Muscle layer of colon (tissue), 2 donors: ENCODE measurements at regions not wholly inside any gene's neighbourhood (a gene's known extent, or its start where the extent isn't known, plus 50 kb on each side); places are given as distances from the start of the nearest gene placed in this dataset.

ENCODE experiments used
- H3K27ac ChIP-seq: one replicate; pipeline ENCODE4 v1.7.0; 2013; ENCODE audit warnings: low read depth, mild to moderate bottlenecking, low read length, moderate library complexity
- H3K27me3 ChIP-seq, 2 donors: one replicate each; pipeline ENCODE4 v1.7.0; 2013; ENCODE audit warnings: low read length in 2 of 2, mild to moderate bottlenecking in 2 of 2; ENCODE audit not compliant: insufficient read depth in 2 of 2, control insufficient read depth in 1 of 2
- H3K36me3 ChIP-seq: one replicate; pipeline ENCODE4 v1.7.0; 2013; ENCODE audit warnings: mild to moderate bottlenecking, low read length; ENCODE audit not compliant: insufficient read depth
- H3K4me1 ChIP-seq: one replicate; pipeline ENCODE4 v1.7.0; 2013; ENCODE audit warnings: mild to moderate bottlenecking, low read length; ENCODE audit not compliant: insufficient read depth
- H3K4me3 ChIP-seq, 2 donors: one replicate each; pipeline ENCODE4 v1.7.0; 2013; ENCODE audit warnings: low read length in 2 of 2, low read depth in 1 of 2, mild to moderate bottlenecking in 1 of 2, moderate library complexity in 1 of 2
- H3K9ac ChIP-seq: one replicate; pipeline ENCODE4 v1.7.0; 2013; ENCODE audit warnings: low read length
- H3K9me3 ChIP-seq: one replicate; pipeline ENCODE4 v1.7.0; 2013; ENCODE audit warnings: mild to moderate bottlenecking, low read length
- donor health status: abdominal sarcoma.
- donor health status: Adenocarcinoma of cecum.

DNA sequence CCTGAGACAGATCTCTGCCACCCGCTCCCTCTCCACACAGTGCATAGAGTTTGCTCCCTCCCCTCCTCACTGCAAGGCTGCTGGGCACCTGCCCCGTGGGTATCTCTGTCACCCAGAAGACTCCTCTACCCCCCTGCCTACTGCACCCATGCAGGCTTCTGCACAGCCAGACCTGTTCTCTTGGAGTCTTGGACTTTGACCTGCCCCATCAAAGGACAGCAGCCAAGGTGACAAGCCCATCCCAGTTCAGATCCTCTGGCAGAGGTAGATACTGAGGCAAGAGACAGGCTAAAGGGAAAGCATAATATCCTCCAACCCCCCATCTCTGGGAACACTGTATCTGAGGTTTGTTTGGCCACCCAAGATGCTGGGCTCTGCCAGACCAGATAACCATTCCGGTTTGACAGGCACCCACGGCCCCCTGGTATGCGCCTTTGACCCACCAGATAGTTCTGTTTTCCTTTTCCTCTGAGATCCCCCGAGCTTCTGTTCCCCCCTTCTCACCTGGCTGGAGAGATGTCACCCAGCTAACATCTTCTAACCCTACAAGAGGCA lies 239.6 kb downstream of the SOX9 start:
- Histone ChIP-seq H3K9me3 (no peaks in the 10 kb centered on the region), H3K4me3 (no peak overlapping the region), H3K36me3 (no peaks in the 10 kb centered on the region)

DNA sequence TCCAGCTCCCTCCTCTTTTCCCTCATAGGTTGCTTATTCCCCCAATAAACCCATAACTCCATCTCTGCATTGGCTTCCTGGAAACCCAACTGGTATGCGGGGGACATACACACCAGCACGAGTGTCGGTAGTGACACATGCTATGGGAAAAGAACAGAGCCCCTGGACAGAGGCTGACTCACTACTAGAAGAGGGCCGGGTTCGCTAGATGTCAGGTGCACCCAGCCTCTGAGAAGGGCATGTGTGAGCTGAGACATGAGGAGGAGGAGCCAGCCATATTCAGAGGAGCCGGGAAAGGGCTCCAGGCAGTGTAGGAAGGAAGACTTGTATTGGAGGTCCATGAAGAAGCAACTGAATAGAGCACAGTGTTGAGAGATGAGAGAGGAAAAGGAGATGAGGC lies 241.1 kb downstream of the SOX9 start:
- no peaks in the 10 kb centered on the region for H3K4me1 ChIP-seq
- no peak overlapping the region for H3K27ac ChIP-seq
- H3K9me3 ChIP-seq = no peaks in the 10 kb centered on the region
- H3K9ac ChIP-seq = no peak overlapping the region
- no peaks in the 10 kb centered on the region for H3K27me3 ChIP-seq
- no peaks in the 10 kb centered on the region for H3K36me3 ChIP-seq
- no peak overlapping the region for H3K4me3 ChIP-seq

More for the DNA sequence above, 239.6 kb downstream of the SOX9 start:
- Histone ChIP-seq H3K27me3 (no peaks in the 10 kb centered on the region), H3K4me1 (no peaks in the 10 kb centered on the region), H3K27ac (no peak overlapping the region), H3K9ac (no peak overlapping the region)

DNA sequence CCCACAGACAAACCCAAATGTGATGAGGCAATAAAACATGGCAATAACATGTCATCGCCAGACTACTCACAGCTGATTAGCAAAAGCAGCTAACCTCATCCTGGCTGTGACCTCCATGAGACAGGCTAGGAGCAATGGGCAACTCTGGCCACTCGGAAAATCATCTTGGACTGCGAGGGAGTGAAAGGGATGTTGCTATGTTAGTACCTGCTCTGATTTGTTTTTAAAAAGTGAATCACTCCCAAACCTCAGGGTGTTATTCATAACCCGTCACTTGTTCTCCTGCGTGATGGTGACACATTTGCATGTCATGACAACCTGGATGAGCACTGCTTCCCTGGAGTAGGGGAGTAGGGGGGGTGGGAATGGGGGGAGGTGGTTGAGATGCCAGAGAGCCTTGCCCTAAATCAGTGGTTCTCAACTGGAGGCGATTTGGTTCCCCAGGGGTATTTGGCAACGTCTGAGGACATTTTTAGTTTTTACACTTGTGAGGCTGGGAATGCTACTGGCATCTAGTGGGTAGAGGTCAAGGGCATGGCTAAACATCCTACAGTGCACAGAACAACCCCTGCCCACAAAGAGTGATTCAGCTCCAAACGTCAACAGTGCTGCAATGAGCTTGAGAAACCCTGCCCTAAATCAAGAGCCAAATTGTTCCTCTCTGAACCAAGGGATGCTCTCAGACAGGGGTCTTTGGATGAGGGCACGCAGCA lies 241.7 kb downstream of the SOX9 start:
- Histone ChIP-seq H3K9me3 (no peaks in the 10 kb centered on the region), H3K27me3 (no peaks in the 10 kb centered on the region), H3K36me3 (no peaks in the 10 kb centered on the region), H3K9ac (no peak overlapping the region), H3K27ac (no peak overlapping the region), H3K4me1 (no peaks in the 10 kb centered on the region), H3K4me3 (no peak overlapping the region)

DNA sequence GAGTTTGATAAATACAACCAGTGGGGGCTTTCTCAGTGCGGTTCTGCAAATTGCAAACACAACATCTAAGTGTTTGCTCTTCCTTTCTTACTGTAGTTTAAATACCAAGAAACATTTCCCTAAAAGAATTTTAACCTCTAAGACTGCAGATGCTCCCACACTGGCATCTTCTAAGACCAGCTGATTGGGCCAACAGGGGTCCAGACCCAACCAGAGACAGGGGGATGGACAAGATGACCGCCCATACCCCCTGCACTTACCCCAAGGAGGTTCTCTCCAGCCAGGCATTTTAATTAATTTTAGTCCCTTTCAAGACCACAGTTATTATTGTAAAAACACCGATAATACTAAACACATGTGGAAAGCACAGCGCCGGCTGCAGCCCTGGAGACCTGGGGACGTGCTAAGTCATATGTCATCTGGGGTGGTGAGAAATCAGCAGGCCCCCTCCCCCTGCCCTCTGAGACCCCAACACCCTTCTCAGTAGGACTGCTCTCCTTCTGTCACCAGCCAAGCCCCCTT lies 242.3 kb downstream of the SOX9 start:
- Histone ChIP-seq H3K9ac (no peak overlapping the region), H3K36me3 (no peaks in the 10 kb centered on the region), H3K27ac (no peak overlapping the region), H3K4me1 (no peaks in the 10 kb centered on the region), H3K9me3 (no peaks in the 10 kb centered on the region), H3K4me3 (no peak overlapping the region), H3K27me3 (no peaks in the 10 kb centered on the region)

DNA sequence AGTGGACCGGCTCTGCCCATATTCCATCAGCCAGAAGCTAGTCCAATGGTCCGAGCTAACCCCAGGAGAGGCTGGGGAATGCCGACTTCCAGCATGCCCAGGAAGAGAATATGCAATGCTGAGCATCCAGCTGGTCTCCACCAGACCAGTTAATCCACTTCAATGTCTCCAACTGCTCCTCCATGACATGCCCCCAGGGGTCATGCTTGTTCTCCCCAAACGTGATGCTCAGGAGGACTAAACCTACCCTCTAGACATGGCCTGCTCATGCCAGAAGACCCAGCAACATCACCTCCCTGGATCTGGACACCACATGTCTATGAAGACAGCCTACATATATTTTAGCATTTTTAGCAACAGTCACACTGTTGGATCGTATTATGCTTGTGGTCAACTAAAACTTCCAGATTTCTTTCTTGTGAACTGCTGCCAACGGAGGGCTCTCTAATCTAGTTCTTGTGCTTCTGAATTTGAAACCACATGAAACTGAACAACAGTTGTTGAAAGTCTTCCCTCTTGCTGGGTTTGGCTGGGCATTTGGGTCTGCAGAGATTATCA lies 245.1 kb downstream of the SOX9 start:
- Histone ChIP-seq H3K36me3 (no peaks in the 10 kb centered on the region), H3K9ac (no peak overlapping the region), H3K27me3 (no peaks in the 10 kb centered on the region), H3K4me1 (no peaks in the 10 kb centered on the region), H3K27ac (no peak overlapping the region), H3K4me3 (no peak overlapping the region), H3K9me3 (no peaks in the 10 kb centered on the region)

DNA sequence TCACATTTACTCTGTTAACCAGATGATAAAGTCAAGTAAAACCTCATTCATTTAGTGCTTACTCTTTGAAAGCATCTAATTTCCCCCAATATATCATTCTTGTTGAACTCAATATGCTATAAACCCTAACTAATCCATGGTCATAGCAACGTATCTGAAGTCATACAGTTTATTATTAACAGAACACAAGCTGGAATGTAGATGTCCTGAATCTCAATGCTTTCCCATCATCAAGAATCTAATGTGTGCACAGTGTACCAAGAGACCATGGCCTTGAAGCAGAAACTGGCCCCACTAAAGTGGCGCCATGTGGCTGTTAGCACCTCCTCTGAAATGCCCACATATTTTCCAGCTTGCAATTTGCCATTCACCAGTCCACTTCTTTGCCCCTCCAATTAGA lies 245.8 kb downstream of the SOX9 start:
- Histone ChIP-seq H3K9me3 (no peaks in the 10 kb centered on the region), H3K9ac (no peak overlapping the region), H3K4me3 (no peak overlapping the region), H3K27ac (no peak overlapping the region), H3K36me3 (no peaks in the 10 kb centered on the region), H3K4me1 (no peaks in the 10 kb centered on the region), H3K27me3 (no peaks in the 10 kb centered on the region)

DNA sequence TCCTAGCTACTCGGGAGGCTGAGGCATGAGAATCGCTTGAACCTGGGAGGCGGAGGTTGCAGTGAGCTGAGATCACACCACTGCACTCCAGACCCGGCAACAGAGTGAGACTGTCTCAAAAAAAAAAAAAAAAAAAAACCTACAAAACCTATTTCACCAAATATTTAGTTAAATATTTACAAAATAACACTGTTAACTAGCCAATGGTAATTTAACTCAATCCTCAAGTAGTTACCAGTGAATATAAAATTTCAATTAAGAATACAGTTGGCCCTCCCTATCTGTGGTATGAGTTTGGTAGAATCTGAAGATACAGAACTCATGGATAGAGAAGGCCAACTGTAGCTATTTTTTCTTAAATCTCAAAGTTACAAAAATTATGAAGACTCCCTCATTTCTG lies 247.4 kb downstream of the SOX9 start:
- no peaks in the 10 kb centered on the region for H3K9me3 ChIP-seq
- H3K4me3 ChIP-seq = no peak overlapping the region
- H3K36me3 ChIP-seq = no peaks in the 10 kb centered on the region
- H3K27me3 ChIP-seq = no peaks in the 10 kb centered on the region
- H3K9ac ChIP-seq = no peak overlapping the region
- H3K4me1 ChIP-seq = no peaks in the 10 kb centered on the region
- H3K27ac ChIP-seq = no peak overlapping the region

DNA sequence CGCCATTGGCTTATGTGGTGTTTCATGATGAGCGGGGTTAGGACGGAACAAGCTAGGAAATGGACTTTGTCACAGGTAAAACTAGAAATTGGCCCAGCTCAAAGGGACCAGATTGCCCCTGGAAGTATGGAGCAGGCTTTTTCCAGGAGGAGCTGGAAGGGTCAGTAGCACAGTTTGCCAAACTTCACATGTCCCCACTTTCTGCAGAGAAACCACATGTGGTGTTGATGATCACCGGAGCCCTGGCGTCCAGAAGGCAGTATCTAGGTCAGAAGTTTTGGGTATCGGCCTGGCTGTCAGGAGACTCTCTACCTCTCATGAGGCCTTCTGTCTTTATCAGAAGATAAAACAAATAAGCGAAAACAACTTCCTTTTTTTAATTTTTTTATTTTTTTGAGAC lies 248.5 kb downstream of the SOX9 start:
- Histone ChIP-seq H3K4me3 (no peak overlapping the region), H3K36me3 (no peaks in the 10 kb centered on the region), H3K9me3 (no peaks in the 10 kb centered on the region), H3K27ac (no peak overlapping the region), H3K9ac (no peak overlapping the region), H3K27me3 (no peaks in the 10 kb centered on the region), H3K4me1 (peaks cover 5% of the 10 kb centered on the region)

DNA sequence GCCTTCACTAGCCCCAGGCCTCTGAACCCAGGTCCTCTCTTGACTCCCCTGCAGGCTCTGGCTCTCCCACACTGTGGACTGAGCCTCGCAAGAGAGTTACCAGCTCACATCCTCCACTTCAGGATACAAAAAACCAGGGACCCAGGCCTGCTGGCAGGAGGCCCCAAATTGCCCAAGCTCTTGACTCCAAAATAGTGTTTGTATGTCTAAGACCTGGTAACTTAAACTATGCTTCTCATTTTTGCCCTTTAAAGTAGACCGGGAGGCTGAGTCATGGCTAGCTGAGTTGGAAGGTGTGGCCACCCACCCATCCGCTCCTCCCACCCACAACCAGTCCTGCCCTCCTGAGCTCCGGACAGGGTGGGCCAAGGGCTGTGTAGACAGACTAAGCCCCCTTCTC lies 250.0 kb downstream of the SOX9 start:
- H3K9ac ChIP-seq = no peak overlapping the region
- H3K4me1 ChIP-seq = peaks cover 5% of the 10 kb centered on the region
- H3K36me3 ChIP-seq = no peaks in the 10 kb centered on the region
- no peak overlapping the region for H3K27ac ChIP-seq
- H3K9me3 ChIP-seq = no peaks in the 10 kb centered on the region
- no peaks in the 10 kb centered on the region for H3K27me3 ChIP-seq
- no peak overlapping the region for H3K4me3 ChIP-seq

DNA sequence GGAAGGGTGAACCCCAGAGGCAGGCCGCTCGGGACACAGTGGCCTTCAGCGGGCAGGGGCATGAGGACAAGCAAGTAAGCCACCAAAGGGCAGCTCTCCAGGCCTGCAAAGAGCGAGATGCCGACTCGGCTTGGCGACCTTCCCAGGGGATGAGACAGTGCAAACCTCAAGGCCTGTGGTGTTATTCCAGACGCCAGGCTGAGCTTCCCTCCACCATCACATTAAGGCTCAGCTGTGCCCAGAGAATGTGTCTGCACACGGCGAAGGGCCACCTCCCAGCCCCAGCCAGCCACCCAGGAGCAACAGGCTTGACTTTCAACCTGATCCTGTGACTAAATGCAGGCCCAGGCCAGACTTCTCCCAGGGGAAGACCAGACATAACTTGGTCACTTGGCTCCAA lies 251.4 kb downstream of the SOX9 start:
- Histone ChIP-seq H3K4me1 (peaks cover 5% of the 10 kb centered on the region), H3K27me3 (no peaks in the 10 kb centered on the region), H3K9ac (no peak overlapping the region), H3K36me3 (no peaks in the 10 kb centered on the region), H3K27ac (no peak overlapping the region), H3K9me3 (no peaks in the 10 kb centered on the region), H3K4me3 (no peak overlapping the region)

DNA sequence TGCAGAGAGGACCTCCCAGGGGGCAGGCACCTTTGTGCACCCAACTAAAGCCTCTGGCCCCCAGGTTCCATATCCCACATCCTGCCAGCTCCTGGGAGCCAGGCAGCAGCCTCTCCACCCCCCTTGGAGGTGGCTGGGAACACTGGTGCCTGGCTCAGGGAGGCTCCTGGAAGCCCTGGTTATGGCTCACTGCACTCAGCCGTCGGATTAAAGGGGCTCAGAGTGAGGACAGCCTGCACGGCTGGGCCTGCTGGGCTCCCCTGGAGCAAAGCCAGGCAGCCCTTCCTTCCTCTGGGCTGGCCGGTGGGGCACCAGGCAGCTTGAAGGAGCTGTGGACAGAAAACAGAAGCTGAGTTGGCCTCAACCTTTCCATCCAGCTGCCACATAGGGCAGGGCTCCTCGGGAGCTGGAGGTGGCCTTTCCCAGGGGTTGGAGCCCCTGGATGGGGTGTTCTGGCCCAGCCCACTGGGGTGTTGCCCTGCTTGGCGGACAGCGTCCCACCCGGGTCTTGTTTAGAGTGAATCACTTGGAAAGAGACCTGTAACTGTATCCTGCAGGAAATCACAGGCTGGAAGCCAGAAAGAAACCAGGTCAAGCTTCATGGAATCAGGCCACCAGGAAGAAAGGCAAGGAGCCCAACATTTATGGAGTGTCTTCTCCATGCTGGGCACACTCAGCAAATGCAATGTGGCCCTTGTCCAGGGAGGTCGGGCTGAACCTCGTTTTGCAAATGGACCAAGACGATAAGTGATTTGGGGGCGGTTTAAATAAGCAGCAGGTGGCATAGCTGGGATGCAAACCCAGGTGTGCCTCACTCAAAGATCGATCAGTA lies 253.3 kb downstream of the SOX9 start:
- H3K36me3 ChIP-seq = no peaks in the 10 kb centered on the region
- H3K27ac ChIP-seq = no peak overlapping the region
- H3K27me3 ChIP-seq = no peaks in the 10 kb centered on the region
- no peak overlapping the region for H3K9ac ChIP-seq
- no peaks in the 10 kb centered on the region for H3K9me3 ChIP-seq
- no peak overlapping the region for H3K4me3 ChIP-seq
- peaks cover 5% of the 10 kb centered on the region for H3K4me1 ChIP-seq
